Right lobe of liver (tissue), 6 donors: ENCODE measurements at regions not wholly inside any gene's neighbourhood (a gene's known extent, or its start where the extent isn't known, plus 50 kb on each side); places are given as distances from the start of the nearest gene placed in this dataset.

Source experiments
- ATAC-seq, 4 donors: fragments of 200-7000 bp; cut with Tn5 transposase; one replicate each; pipeline ENCODE4 v1.9.1; 2020; ENCODE audit warnings: mild to moderate bottlenecking in 4 of 4, moderate library complexity in 4 of 4
- DNase-seq, 3 donors: peaks; one replicate each; pipeline ENCODE4 v3.0.0-alpha.2; 2020
- H3K27ac ChIP-seq, 3 donors: fragments of 200-600 bp; one replicate each; pipeline ENCODE4 v1.8.0; 2022
- H3K27me3 ChIP-seq, 2 donors: fragments of 200-600 bp; one replicate each; pipeline ENCODE4 v1.8.0; 2022
- H3K36me3 ChIP-seq, 4 donors: fragments of 200-600 bp; sonication (generic) in 1 of 4; one replicate each; pipeline versions ENCODE4 v1.5.1 to v1.8.0; 2017 to 2022; ENCODE audit warnings: control low read depth in 1 of 4
- H3K4me1 ChIP-seq, 4 donors: fragments of 200-600 bp; sonication (generic) in 1 of 4; one replicate each; pipeline versions ENCODE4 v1.5.1 to v1.8.0; 2017 to 2022; ENCODE audit warnings: control low read depth in 1 of 4
- H3K4me3 ChIP-seq, 3 donors: fragments of 200-600 bp; one replicate each; pipeline ENCODE4 v1.8.0; 2022
- H3K9me3 ChIP-seq, 4 donors: fragments of 200-600 bp; sonication (generic) in 1 of 4; one replicate each; pipeline versions ENCODE4 v1.5.1 to v1.8.0; 2017 to 2022; ENCODE audit warnings: control low read depth in 1 of 4
- POLR2A ChIP-seq: fragments of 450-650 bp; IDR thresholded peaks from one replicate; pipeline ENCODE4 v1.6.1; 2017; ENCODE audit warnings: antibody characterized with exemption, mild to moderate bottlenecking
- WGBS: methylation state at CpG from one replicate; pipeline ENCODE4 v1.1.6; 2018; ENCODE audit warnings: low coverage, low lambda C conversion rate; ENCODE audit not compliant: insufficient coverage; ENCODE audit errors: missing lambda C conversion rate; 5-methylcytosine and 5-hydroxymethylcytosine counted together
- intact Hi-C, 2 donors: fragments of 100-400 bp; cut with DNase I; formaldehyde crosslinking; loops; one replicate each; pipeline versions ENCODE4 v1.11.2 to v1.14.1; 2022
- TF ChIP-seq, protein P1 (sequence below), 4 donors: fragments of 200-600 bp in 3 of 4; fragments of 450-650 bp in 1 of 4; IDR thresholded peaks; one replicate each; pipeline versions ENCODE4 v1.5.1 to v1.8.0; 2016 to 2022; ENCODE audit warnings: antibody characterized with exemption in 4 of 4, mild to moderate bottlenecking in 2 of 4
- donor health status: DM: no; HTN: yes; CAD: no.
- donor health status: DM: no; HTN: no; CAD: no.
- donor health status: DM: no; HTN: no; CAD: no.
- donor health status: DM: no; HTN: yes; CAD: no.
- donor health status: DM: no; HTN: yes; CAD: no.

DNA sequence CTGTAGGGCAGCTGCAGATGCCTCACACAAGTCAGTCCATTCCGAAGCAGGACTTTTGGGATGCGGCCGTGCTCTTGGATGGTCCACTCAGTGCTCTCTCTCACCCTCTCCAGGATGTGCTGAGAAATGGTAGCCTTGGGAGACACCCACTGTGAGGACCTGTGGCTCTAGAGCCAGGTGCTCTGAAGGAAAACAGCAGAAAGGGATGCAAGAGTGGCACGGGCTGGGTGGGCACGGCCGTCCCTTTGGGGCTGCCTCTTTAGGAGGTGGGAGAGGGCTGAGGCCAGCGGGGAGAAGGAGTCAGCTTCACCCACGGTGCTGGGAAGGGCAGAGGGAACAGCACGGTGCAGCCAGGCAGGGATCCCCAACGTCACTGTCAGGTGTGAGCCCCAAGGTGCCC lies 106.1 kb downstream of the RIPK4 start:
- no peak for ATAC-seq
- WGBS = 81% methylated on average over 3 of the region's 10 CpGs
- intact Hi-C loops = no loop called here
- TF ChIP-seq, protein P1, sequence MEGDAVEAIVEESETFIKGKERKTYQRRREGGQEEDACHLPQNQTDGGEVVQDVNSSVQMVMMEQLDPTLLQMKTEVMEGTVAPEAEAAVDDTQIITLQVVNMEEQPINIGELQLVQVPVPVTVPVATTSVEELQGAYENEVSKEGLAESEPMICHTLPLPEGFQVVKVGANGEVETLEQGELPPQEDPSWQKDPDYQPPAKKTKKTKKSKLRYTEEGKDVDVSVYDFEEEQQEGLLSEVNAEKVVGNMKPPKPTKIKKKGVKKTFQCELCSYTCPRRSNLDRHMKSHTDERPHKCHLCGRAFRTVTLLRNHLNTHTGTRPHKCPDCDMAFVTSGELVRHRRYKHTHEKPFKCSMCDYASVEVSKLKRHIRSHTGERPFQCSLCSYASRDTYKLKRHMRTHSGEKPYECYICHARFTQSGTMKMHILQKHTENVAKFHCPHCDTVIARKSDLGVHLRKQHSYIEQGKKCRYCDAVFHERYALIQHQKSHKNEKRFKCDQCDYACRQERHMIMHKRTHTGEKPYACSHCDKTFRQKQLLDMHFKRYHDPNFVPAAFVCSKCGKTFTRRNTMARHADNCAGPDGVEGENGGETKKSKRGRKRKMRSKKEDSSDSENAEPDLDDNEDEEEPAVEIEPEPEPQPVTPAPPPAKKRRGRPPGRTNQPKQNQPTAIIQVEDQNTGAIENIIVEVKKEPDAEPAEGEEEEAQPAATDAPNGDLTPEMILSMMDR (IDR thresholded peaks at IDR 0.05) = no peak
- TF ChIP-seq POLR2A = no peak
- Histone ChIP-seq H3K36me3 (no peaks in the 10 kb centered on the region), H3K4me3 (no peak overlapping the region), H3K27ac (no peak overlapping the region), H3K9me3 (no peaks in the 10 kb centered on the region), H3K27me3 (no peaks in the 10 kb centered on the region), H3K4me1 (peaks cover 0 to 7% (median 0%) of the 10 kb centered on the region in 4 donors)
- DNase-seq = no peak

DNA sequence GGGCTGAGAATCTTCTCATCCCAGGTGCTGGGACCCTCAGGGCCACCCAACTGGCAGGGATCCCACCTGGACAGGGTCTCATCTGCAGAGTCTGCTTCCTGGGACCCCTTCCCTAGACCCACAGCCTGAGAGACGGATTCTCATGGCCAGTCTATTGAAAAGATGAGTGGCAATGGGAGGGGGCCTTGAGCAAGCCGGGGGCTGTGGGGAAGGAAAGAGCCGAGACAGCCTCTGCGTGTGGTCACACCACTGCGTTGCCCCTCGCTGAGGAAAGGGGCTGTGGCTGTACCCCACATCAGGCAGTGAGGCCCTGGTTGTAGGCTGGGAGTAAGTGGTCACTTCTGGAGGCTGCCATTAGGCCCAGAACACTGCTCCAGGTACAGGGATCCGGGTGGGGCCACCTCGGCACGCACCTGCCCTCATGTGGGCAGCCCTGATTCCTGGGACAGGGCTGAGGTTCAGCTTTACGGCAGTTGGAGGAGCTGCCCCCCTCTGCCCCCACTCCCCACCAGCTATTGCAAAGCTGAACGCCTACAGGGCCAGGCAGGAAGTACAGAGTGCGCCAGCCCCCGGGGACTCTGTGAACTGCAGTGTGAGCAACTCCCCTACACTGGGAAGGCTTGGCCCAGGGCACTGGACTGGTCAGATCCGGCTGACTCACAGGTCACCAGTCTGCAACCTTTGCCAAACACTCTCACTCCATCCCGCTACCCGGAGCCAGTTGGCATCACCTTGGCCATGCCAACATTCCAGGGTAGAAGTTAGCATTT lies 106.9 kb downstream of the RIPK4 start:
- Histone ChIP-seq H3K9me3 (no peaks in the 10 kb centered on the region), H3K27ac (no peak overlapping the region), H3K4me1 (peaks cover 0 to 7% (median 0%) of the 10 kb centered on the region in 4 donors), H3K27me3 (no peaks in the 10 kb centered on the region), H3K36me3 (no peaks in the 10 kb centered on the region), H3K4me3 (no peak overlapping the region)
- no peak for TF ChIP-seq POLR2A
- TF ChIP-seq, protein P1 (IDR thresholded peaks at IDR 0.05) = peak in 1 of 4 donors; percentile 27
- intact Hi-C loops = no loop called here
- peak in 1 of 3 donors; percentile 74 for DNase-seq
- WGBS = 53% methylated on average over 6 of the region's 16 CpGs
- ATAC-seq = peak in 3 of 4 donors; percentile 40 to 74 (median 45)

DNA sequence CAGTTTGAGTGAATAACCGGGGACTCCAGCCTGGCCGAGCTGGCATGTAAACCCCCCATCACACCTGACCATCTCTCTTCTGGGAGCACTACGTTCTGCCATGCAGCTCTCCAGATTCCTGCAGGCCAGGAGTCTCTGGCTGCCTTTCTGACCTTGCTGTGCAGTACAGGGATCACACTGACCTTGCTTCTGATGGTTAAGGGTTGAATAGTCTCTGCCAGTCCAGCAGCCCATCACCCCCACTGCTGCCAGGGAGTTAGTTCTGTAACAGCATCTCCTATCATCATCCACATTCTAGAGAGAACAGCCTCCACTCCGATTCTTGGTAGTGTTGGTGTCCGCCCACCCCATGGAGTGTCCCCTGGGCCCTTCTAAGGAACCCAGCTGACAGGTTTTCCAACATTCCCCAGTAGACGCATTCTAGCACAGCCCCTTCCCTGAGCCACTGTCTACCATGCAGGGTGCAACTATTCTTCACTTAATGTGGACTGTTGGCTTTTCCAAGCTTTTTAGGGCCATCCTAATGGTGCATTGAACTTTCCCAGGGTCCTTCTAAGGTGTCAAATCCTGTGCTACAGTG lies 109.8 kb downstream of the RIPK4 start:
- DNase-seq = no peak
- H3K4me1 ChIP-seq = peaks cover 0 to 5% (median 0%) of the 10 kb centered on the region in 4 donors
- no CpG with 5 or more reads among the region's 6 CpGs for WGBS
- no peak overlapping the region for H3K4me3 ChIP-seq
- no peaks in the 10 kb centered on the region for H3K9me3 ChIP-seq
- intact Hi-C loops = no loop called here
- TF ChIP-seq POLR2A = no peak
- TF ChIP-seq, protein P1 (IDR thresholded peaks at IDR 0.05) = no peak
- no peak for ATAC-seq
- no peaks in the 10 kb centered on the region for H3K27me3 ChIP-seq
- H3K36me3 ChIP-seq = no peaks in the 10 kb centered on the region
- H3K27ac ChIP-seq = no peak overlapping the region

DNA sequence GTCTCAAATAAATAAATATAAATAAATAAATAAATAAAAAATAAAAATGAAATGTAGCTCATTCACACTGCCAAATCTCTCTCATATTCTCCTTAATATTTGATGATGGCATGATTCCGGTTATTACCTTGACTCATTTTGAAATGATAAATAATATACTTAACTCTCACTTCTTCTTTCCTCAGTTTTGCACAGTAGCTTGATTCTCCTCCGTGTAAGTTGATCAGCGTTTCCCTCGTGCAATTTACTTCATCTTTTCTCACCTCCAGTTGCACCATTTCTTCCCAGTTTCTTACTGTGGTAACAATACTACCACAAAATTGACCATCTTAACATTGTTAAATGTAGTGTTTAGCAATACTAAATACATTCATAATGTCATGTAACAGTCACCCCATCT lies 111.6 kb downstream of the RIPK4 start:
- intact Hi-C loops = no loop called here
- TF ChIP-seq POLR2A = no peak
- TF ChIP-seq, protein P1 (IDR thresholded peaks at IDR 0.05) = no peak
- no peaks in the 10 kb centered on the region for H3K36me3 ChIP-seq
- H3K4me1 ChIP-seq = peaks cover 0 to 5% (median 0%) of the 10 kb centered on the region in 4 donors
- no peak overlapping the region for H3K27ac ChIP-seq
- H3K27me3 ChIP-seq = no peaks in the 10 kb centered on the region
- ATAC-seq (no peak), DNase-seq (no peak)
- no peaks in the 10 kb centered on the region for H3K9me3 ChIP-seq
- no peak overlapping the region for H3K4me3 ChIP-seq
- 76% methylated on average over 4 of the region's 4 CpGs for WGBS
